HCT116 (cell line): ENCODE measurements at regions not wholly inside any gene's neighbourhood (a gene's known extent, or its start where the extent isn't known, plus 50 kb on each side); places are given as distances from the start of the nearest gene placed in this dataset.

ENCODE experiments used
- ATAC-seq: fragments of 200-7000 bp; cut with Tn5 transposase; 2 replicates; pipeline ENCODE4 v1.9.1; 2020; ENCODE audit warnings: mild to moderate bottlenecking, moderate library complexity
- BruUV-seq: library from RNA; stranded (reverse); fragments of 400-500 nt; replicated peaks from 2 replicates; lab custom pipeline; 2021; lab: Mats Ljungman, UMichigan
- CTCF ChIA-PET: fragments of 300-600 bp; sonication (Branson Sonifier 250); formaldehyde crosslinking; loops from one replicate; lab custom pipeline; 2021; ENCODE audit warnings: antibody characterized with exemption; lab: Charles Lee
- POLR2A ChIA-PET: fragments of 300-600, 350-600 bp; sonication (Branson Sonifier 250); formaldehyde crosslinking; loops from one replicate; lab custom pipeline; 2021; ENCODE audit warnings: antibody characterized with exemption; lab: Charles Lee
- RAD21 ChIA-PET, 2 experiments: fragments of 300-600 bp; sonication (Branson Sonifier 250); formaldehyde crosslinking; loops; one replicate each; lab custom pipeline; 2023; ENCODE audit warnings: low total read pairs in 2 of 2; ENCODE audit not compliant: uncharacterized antibody in 2 of 2, unreplicated experiment in 2 of 2, low non-redundant PET in 1 of 2; lab: Charles Lee
- DNase-seq: peaks from one replicate; pipeline ENCODE4 v3.0.0-alpha.2; 2010; ENCODE audit warnings: low read depth, low spot score
- H2AFZ ChIP-seq: fragments of 200-600 bp; shearing (Covaris generic), sonication (generic); 2 replicates; pipeline ENCODE4 v1.6.1; 2017; ENCODE audit warnings: low read depth, mixed run types, mixed read lengths, antibody characterized with exemption, low read length; ENCODE audit not compliant: poor library complexity, severe bottlenecking
- H3K27ac ChIP-seq: 2 replicates; pipeline ENCODE4 v1.5.1; 2012; ENCODE audit warnings: low read depth, low read length
- H3K27me3 ChIP-seq: fragments of 200-600 bp; sonication (generic); 2 replicates; pipeline ENCODE4 v1.6.1; 2016; ENCODE audit warnings: mixed run types, low read length, mixed read lengths; ENCODE audit not compliant: insufficient read depth
- H3K36me3 ChIP-seq, 2 experiments: fragments of 200-500 bp in 1 of 2; fragments of 200-600 bp in 1 of 2; sonication (Bioruptor generic) in 1 of 2; sonication (generic) in 1 of 2; 2 replicates each; pipeline versions ENCODE4 v1.5.1 to v1.6.1; 2014 to 2016; ENCODE audit warnings: low read length in 2 of 2, inconsistent platforms in 1 of 2, mixed read lengths in 1 of 2, mixed run types in 1 of 2; ENCODE audit not compliant: insufficient read depth in 2 of 2, control insufficient read depth in 1 of 2
- H3K4me1 ChIP-seq, 2 experiments: fragments of 200-600 bp in 1 of 2; sonication (generic) in 1 of 2; 2 replicates each; pipeline versions ENCODE4 v1.5.1 to v1.6.1; 2012 to 2017; ENCODE audit warnings: low read length in 2 of 2, inconsistent platforms in 1 of 2, mild to moderate bottlenecking in 1 of 2, mixed read lengths in 1 of 2, mixed run types in 1 of 2, moderate library complexity in 1 of 2; ENCODE audit not compliant: insufficient read depth in 2 of 2, control insufficient read depth in 1 of 2
- H3K4me2 ChIP-seq: fragments of 200-600 bp; sonication (generic); 2 replicates; pipeline ENCODE4 v1.6.1; 2017; ENCODE audit warnings: mixed run types, low read length, mixed read lengths
- H3K4me3 ChIP-seq, 2 experiments: fragments of 200-600 bp in 1 of 2; sonication (generic) in 1 of 2; replicated peaks in 1 of 2; 2 replicates each; pipeline ENCODE4 v1.5.1; 2011 to 2016; ENCODE audit warnings: low read length in 2 of 2, control low read depth in 1 of 2, low read depth in 1 of 2, mild to moderate bottlenecking in 1 of 2, mixed read lengths in 1 of 2, mixed run types in 1 of 2
- H3K79me2 ChIP-seq: fragments of 200-600 bp; sonication (generic); 2 replicates; pipeline ENCODE4 v1.6.1; 2017; ENCODE audit warnings: mild to moderate bottlenecking, mixed run types, low read length, moderate library complexity, mixed read lengths; ENCODE audit not compliant: insufficient read depth
- H3K9ac ChIP-seq: fragments of 200-600 bp; sonication (generic); 2 replicates; pipeline ENCODE4 v1.6.1; 2016; ENCODE audit warnings: low read length, mixed read lengths
- H3K9me2 ChIP-seq: fragments of 200-600 bp; sonication (generic), shearing (Covaris generic); 2 replicates; pipeline ENCODE4 v1.6.1; 2017; ENCODE audit warnings: mixed run types, mild to moderate bottlenecking, moderate library complexity; ENCODE audit not compliant: insufficient read depth
- H3K9me3 ChIP-seq, 2 experiments: fragments of 200-500 bp in 1 of 2; fragments of 200-600 bp in 1 of 2; sonication (Bioruptor generic) in 1 of 2; sonication (generic) in 1 of 2; 2 replicates each; pipeline ENCODE4 v1.6.1; 2014 to 2017; ENCODE audit warnings: low read length in 2 of 2, mixed read lengths in 2 of 2, inconsistent platforms in 1 of 2, low read depth in 1 of 2, mild to moderate bottlenecking in 1 of 2, mixed run types in 1 of 2, moderate library complexity in 1 of 2; ENCODE audit not compliant: control insufficient read depth in 1 of 2, insufficient read depth in 1 of 2
- H4K20me1 ChIP-seq: fragments of 200-600 bp; sonication (generic), shearing (Covaris generic); 2 replicates; pipeline ENCODE4 v1.6.1; 2017; ENCODE audit warnings: mixed run types, mild to moderate bottlenecking, moderate library complexity; ENCODE audit not compliant: insufficient read depth
- EGR1 ChIP-seq: IDR thresholded peaks from 2 replicates; pipeline ENCODE4 v1.6.1; 2012; ENCODE audit warnings: low read depth
- EZH2 ChIP-seq: fragments of 200-600 bp; sonication (generic); IDR thresholded peaks from 2 replicates; pipeline ENCODE4 v1.6.1; 2017; ENCODE audit warnings: antibody characterized with exemption, mixed run types
- JUND ChIP-seq: IDR thresholded peaks from 2 replicates; pipeline ENCODE4 v1.6.1; 2012
- SIN3A ChIP-seq: IDR thresholded peaks from 2 replicates; pipeline ENCODE4 v1.6.1; 2012; ENCODE audit warnings: low read depth
- ZFX ChIP-seq: fragments of 450-650 bp; IDR thresholded peaks from 2 replicates; pipeline ENCODE4 v1.6.1; 2017
- intact Hi-C: fragments of 100-400 bp; cut with micrococcal nuclease; formaldehyde crosslinking; loops from 2 replicates; pipeline ENCODE4 v1.10.0; 2022
- TF ChIP-seq, protein P1 (sequence below): IDR thresholded peaks from 2 replicates; pipeline ENCODE4 v1.6.1; 2012; ENCODE audit warnings: low read depth
- TF ChIP-seq, protein P2 (sequence below): IDR thresholded peaks from 2 replicates; pipeline ENCODE4 v1.6.1; 2012
- TF ChIP-seq, protein P3 (sequence below): IDR thresholded peaks from 2 replicates; pipeline ENCODE4 v1.6.1; 2011; ENCODE audit warnings: mild to moderate bottlenecking, low read length, moderate library complexity; ENCODE audit not compliant: insufficient replicate concordance; ENCODE audit errors: extremely low read depth

DNA sequence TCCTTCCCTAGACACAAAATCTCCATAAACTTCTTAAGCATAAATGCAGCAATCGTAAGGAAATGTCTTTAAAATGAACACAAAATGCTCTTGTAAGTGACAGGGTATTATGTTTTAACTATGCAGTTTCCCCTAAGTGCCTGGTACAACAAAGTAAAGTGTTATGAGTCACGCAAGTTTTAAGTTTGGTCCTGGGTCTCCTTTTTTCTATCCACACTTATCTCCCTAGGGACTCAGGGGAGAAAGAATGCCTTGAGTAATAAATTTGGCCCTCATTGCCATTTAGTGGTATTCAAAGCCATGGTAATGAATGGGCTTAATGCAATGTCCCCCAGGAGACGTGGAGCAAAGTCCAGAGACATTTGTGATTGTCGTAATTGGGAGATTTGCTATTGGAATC is 149.1 kb downstream of the MAGEB17 start:
- Histone ChIP-seq H2AFZ (no peak overlapping the region), H3K79me2 (no peaks in the 10 kb centered on the region), H3K27ac (no peak overlapping the region), H3K4me3 (no peak overlapping the region), H3K4me2 (no peak overlapping the region), H3K9ac (no peak overlapping the region), H3K9me3 (no peaks in the 10 kb centered on the region), H3K27me3 (no peaks in the 10 kb centered on the region), H3K36me3 (no peaks in the 10 kb centered on the region), H3K9me2 (no peaks in the 10 kb centered on the region), H4K20me1 (no peaks in the 10 kb centered on the region), H3K4me1 (peaks cover 0 to 3% of the 10 kb centered on the region in 2 experiments; a peak in 1 of 4 replicates)
- ATAC-seq (no peak), DNase-seq (no peak)
- intact Hi-C loops: no loop called here
- CTCF ChIA-PET: no interaction called here
- TF ChIP-seq SIN3A (no peak), JUND (no peak), EGR1 (no peak), ZFX (no peak), EZH2 (no peak)
- TF ChIP-seq, protein P1, sequence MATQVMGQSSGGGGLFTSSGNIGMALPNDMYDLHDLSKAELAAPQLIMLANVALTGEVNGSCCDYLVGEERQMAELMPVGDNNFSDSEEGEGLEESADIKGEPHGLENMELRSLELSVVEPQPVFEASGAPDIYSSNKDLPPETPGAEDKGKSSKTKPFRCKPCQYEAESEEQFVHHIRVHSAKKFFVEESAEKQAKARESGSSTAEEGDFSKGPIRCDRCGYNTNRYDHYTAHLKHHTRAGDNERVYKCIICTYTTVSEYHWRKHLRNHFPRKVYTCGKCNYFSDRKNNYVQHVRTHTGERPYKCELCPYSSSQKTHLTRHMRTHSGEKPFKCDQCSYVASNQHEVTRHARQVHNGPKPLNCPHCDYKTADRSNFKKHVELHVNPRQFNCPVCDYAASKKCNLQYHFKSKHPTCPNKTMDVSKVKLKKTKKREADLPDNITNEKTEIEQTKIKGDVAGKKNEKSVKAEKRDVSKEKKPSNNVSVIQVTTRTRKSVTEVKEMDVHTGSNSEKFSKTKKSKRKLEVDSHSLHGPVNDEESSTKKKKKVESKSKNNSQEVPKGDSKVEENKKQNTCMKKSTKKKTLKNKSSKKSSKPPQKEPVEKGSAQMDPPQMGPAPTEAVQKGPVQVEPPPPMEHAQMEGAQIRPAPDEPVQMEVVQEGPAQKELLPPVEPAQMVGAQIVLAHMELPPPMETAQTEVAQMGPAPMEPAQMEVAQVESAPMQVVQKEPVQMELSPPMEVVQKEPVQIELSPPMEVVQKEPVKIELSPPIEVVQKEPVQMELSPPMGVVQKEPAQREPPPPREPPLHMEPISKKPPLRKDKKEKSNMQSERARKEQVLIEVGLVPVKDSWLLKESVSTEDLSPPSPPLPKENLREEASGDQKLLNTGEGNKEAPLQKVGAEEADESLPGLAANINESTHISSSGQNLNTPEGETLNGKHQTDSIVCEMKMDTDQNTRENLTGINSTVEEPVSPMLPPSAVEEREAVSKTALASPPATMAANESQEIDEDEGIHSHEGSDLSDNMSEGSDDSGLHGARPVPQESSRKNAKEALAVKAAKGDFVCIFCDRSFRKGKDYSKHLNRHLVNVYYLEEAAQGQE: no peak
- TF ChIP-seq, protein P2, sequence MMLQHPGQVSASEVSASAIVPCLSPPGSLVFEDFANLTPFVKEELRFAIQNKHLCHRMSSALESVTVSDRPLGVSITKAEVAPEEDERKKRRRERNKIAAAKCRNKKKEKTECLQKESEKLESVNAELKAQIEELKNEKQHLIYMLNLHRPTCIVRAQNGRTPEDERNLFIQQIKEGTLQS: no peak
- TF ChIP-seq, protein P3, sequence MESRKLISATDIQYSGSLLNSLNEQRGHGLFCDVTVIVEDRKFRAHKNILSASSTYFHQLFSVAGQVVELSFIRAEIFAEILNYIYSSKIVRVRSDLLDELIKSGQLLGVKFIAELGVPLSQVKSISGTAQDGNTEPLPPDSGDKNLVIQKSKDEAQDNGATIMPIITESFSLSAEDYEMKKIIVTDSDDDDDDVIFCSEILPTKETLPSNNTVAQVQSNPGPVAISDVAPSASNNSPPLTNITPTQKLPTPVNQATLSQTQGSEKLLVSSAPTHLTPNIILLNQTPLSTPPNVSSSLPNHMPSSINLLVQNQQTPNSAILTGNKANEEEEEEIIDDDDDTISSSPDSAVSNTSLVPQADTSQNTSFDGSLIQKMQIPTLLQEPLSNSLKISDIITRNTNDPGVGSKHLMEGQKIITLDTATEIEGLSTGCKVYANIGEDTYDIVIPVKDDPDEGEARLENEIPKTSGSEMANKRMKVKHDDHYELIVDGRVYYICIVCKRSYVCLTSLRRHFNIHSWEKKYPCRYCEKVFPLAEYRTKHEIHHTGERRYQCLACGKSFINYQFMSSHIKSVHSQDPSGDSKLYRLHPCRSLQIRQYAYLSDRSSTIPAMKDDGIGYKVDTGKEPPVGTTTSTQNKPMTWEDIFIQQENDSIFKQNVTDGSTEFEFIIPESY: no peak
- no TSS peak for BruUV-seq
- RAD21 ChIA-PET: no interaction called here
- POLR2A ChIA-PET: no interaction called here
